BLaER1 treated with 17β-estradiol and CSF1 and Interleukin-3, amounts not matched to agents 10 nM and 100 nM (cell line): ENCODE measurements at regions not wholly inside any gene's neighbourhood (a gene's known extent, or its start where the extent isn't known, plus 50 kb on each side); places are given as distances from the start of the nearest gene placed in this dataset.

Experiments
- H3K27ac ChIP-seq, 11 experiments: shearing (Covaris generic); formaldehyde crosslinking; 2 replicates each; pipeline ENCODE4 v1.8.1; 2022
- H3K27me3 ChIP-seq, 11 experiments: shearing (Covaris generic); formaldehyde crosslinking; 2 replicates each; pipeline ENCODE4 v1.8.1; 2022
- H3K36me3 ChIP-seq, 11 experiments: shearing (Covaris generic); formaldehyde crosslinking; 2 replicates each; pipeline ENCODE4 v1.8.1; 2022
- H3K4me1 ChIP-seq, 10 experiments: shearing (Covaris generic); formaldehyde crosslinking; 2 replicates each; pipeline ENCODE4 v1.8.1; 2022
- H3K4me2 ChIP-seq, 11 experiments: shearing (Covaris generic); formaldehyde crosslinking; 2 replicates each; pipeline ENCODE4 v1.8.1; 2022
- H3K4me3 ChIP-seq, 10 experiments: shearing (Covaris generic); formaldehyde crosslinking; 2 replicates each; pipeline ENCODE4 v1.8.1; 2022
- H3K9ac ChIP-seq, 11 experiments: shearing (Covaris generic); formaldehyde crosslinking; 2 replicates each; pipeline ENCODE4 v1.8.1; 2022
- H3K9me3 ChIP-seq, 11 experiments: shearing (Covaris generic); formaldehyde crosslinking; replicated peaks in 1 of 11; 2 replicates each; pipeline ENCODE4 v1.8.1; 2022
- H4K20me1 ChIP-seq, 11 experiments: shearing (Covaris generic); formaldehyde crosslinking; 2 replicates each; pipeline ENCODE4 v1.8.1; 2022
- Cebpa-rat ChIP-seq, 11 experiments: shearing (Covaris generic); IDR thresholded peaks; 2 replicates each; pipeline ENCODE4 v1.8.1; 2022

DNA sequence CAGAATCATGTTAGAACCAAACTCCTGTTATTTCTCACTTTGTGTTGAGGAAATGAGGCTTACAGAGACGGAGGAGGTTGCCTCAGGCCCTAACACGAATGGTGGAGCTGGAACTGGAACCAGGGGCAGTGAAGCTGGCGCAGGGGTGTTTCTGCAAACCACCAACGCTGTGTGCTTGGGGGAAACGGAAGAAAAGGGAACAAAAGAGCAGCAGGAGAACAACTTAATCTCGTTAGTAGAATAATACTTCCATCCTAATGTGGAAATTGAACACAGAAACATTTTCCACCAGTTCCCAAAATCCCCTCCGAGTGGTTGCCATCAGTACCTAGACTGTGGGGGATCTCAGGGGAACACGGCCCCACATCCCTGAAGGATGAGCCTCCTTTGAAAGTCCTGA is 103.4 kb upstream of the FRMD1 start:
- Histone ChIP-seq H3K4me1 (peaks cover 46 to 80% (median 72%) of the 10 kb centered on the region in 10 experiments), H3K27me3 (peaks cover 0 to 45% (median 0%) of the 10 kb centered on the region in 11 experiments; a peak in 7 of 22 replicates), H3K36me3 (peaks cover 0 to 16% (median 0%) of the 10 kb centered on the region in 11 experiments; a peak in 2 of 22 replicates), H3K4me3 (no peak overlapping the region), H3K4me2 (peak overlapping the region; percentile 78 to 96 (median 87)), H3K9me3 (peaks cover 11 to 23% (median 14%) of the 10 kb centered on the region in 11 experiments; a peak in 20 of 22 replicates), H3K27ac (peak overlapping the region in 9 of 11 experiments; percentile 48 to 75 (median 65); a peak in 14 of 22 replicates), H3K9ac (peak overlapping the region in 5 of 11 experiments; percentile 17 to 80 (median 61); a peak in 8 of 22 replicates), H4K20me1 (no peaks in the 10 kb centered on the region)
- TF ChIP-seq Cebpa-rat (IDR thresholded peaks at IDR 0.05), result no peak

DNA sequence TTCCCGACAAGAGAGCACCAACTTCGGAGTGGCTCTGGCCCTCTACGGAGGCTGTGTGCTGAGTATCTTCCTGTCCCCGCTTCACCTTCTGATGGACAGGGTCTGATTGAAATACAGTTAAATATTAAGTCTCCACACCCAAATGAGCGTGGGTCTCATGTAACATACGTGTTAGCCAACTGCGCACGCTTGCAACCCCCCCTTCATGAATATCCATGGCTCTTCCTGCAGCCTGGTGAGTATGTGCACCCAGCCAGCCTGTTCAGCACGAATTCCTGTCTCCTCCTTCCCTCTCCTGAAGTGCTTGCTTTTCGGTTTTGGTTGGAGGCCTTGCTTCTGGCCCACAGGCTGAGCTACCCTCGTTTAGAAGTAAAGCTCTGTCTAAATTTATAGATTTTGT is 102.9 kb upstream of the FRMD1 start:
- TF ChIP-seq Cebpa-rat (IDR thresholded peaks at IDR 0.05), result no peak
- Histone ChIP-seq H3K9ac (peak overlapping the region in 4 of 11 experiments; percentile 17 to 80 (median 77); a peak in 8 of 22 replicates), H3K4me1 (peaks cover 46 to 76% (median 71%) of the 10 kb centered on the region in 10 experiments)

DNA sequence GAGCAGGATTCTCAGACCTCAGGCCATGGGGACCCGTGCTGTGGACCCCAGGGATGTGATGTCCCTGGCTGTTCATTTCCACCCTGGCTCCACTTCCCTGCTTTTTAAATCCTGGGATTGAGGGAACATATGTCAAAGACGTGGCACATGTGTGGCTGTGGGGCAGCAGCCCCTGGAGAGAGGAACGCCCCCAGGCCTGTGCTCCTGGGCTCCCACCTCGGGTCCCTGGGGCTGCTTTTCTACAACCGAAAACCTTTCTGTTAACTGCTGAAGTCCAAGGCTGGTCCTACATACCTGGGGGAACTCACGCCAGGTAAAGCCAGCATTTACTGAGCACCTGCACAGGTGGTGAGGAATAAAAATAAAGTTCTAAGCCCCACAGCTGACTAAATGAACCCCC is 102.3 kb upstream of the FRMD1 start:
- H4K20me1 ChIP-seq, result no peaks in the 10 kb centered on the region
- TF ChIP-seq Cebpa-rat (IDR thresholded peaks at IDR 0.05), result no peak
- H3K4me1 ChIP-seq, result peaks cover 46 to 76% (median 71%) of the 10 kb centered on the region in 10 experiments
- H3K27ac ChIP-seq, result peak overlapping the region in 7 of 11 experiments; percentile 1 to 75 (median 57); a peak in 8 of 22 replicates
- H3K9me3 ChIP-seq, result peaks cover under 1 to 14% (median 5%) of the 10 kb centered on the region in 11 experiments; a peak in 19 of 22 replicates
- peak overlapping the region in 5 of 11 experiments; percentile 61 to 80 (median 75); a peak in 8 of 22 replicates for H3K9ac ChIP-seq
- peaks cover 0 to 45% (median 0%) of the 10 kb centered on the region in 11 experiments; a peak in 7 of 22 replicates for H3K27me3 ChIP-seq
- peak overlapping the region; percentile 78 to 96 (median 87); a peak in 21 of 22 replicates for H3K4me2 ChIP-seq
- peaks cover 0 to 10% (median 0%) of the 10 kb centered on the region in 11 experiments; a peak in 1 of 22 replicates for H3K36me3 ChIP-seq
- peak overlapping the region in 2 of 10 experiments; percentile 5 to 63; a peak in 3 of 20 replicates for H3K4me3 ChIP-seq

More for the DNA sequence above, 102.9 kb upstream of the FRMD1 start:
- Histone ChIP-seq H3K4me2 (peak overlapping the region; percentile 78 to 96 (median 87)), H3K27ac (peak overlapping the region in 8 of 11 experiments; percentile 48 to 75 (median 67); a peak in 13 of 22 replicates), H3K9me3 (peaks cover 6 to 20% (median 11%) of the 10 kb centered on the region in 11 experiments; a peak in 20 of 22 replicates), H3K36me3 (peaks cover 0 to 16% (median 0%) of the 10 kb centered on the region in 11 experiments; a peak in 2 of 22 replicates), H3K27me3 (peaks cover 0 to 45% (median 0%) of the 10 kb centered on the region in 11 experiments; a peak in 7 of 22 replicates), H3K4me3 (no peak overlapping the region; a peak in 1 of 20 replicates), H4K20me1 (no peaks in the 10 kb centered on the region)

DNA sequence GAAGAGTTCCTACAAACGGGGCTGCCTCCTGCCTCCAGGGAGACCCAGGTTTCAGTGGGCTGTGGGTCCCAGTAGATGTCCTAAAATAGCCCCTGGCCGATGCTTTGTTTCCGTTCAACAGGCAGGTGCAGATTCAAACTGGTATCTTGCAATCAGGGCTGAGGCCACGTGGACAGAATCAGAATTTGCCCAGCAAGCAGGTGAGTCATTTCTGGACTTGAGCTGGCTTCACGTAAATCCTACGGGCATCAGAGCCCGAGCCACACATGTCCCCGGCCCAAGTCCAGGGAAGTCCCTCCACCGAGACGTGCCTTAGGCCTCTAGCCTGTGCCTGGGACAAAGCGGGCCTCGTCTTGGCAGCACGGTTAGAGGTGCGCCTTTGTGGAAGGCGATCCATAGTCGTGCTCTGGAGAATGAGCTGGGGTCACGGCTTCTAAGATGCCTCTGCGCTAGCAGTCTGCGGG is 101.6 kb upstream of the FRMD1 start:
- Histone ChIP-seq H3K4me2 (peak overlapping the region; percentile 23 to 96 (median 87); a peak in 20 of 22 replicates), H3K27ac (peak overlapping the region in 4 of 11 experiments; percentile 57 to 75 (median 70); a peak in 8 of 22 replicates), H3K36me3 (0 out of 22 replicates have a peak, but pooled peaks cover 0 to 3% (median 0%) of the 10 kb centered on the region in 11 experiments), H3K9me3 (peaks cover 0 to 7% (median 0%) of the 10 kb centered on the region in 11 experiments; a peak in 9 of 22 replicates), H4K20me1 (no peaks in the 10 kb centered on the region), H3K4me3 (peak overlapping the region in 4 of 10 experiments; percentile 44 to 63 (median 57); a peak in 6 of 20 replicates), H3K27me3 (peaks cover 0 to 45% (median 0%) of the 10 kb centered on the region in 11 experiments; a peak in 7 of 22 replicates), H3K4me1 (peaks cover 46 to 76% (median 71%) of the 10 kb centered on the region in 10 experiments), H3K9ac (peak overlapping the region in 7 of 11 experiments; percentile 0 to 80 (median 72); a peak in 10 of 22 replicates)
- no peak for TF ChIP-seq Cebpa-rat (IDR thresholded peaks at IDR 0.05)

DNA sequence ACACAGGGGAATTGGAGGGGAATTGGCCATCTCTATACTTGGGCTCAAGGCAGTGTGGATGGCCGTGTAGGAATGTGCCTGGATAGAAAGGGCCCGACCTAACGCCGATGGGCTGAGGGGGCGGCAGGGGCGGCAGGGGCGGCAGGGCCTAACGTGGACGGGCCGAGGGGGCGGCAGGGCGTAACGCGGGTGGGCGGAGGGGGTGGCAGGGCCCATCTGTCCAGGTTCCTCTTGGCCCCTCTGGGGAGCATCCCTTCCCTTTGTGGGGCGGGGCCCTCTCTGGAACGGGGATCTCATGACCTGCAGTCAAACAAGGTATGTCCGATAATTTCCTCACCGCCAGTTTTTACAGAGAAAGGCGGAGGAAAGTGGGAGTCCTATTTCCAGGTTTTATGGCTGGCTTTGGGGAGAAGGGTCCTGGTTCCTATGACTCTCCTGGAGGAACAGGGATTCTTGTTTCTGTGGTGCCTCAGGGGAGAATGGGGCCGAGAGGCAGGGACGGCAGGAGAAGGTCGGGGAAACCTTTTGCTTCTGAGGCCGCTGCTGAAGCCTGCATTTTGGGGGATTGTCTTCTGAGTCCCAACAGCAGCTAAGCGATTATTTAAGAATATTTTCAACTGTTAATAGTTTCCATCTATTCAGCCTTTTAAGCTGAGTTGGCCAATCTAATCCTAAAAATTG is 100.8 kb upstream of the FRMD1 start:
- Histone ChIP-seq H4K20me1 (no peaks in the 10 kb centered on the region), H3K4me3 (peak overlapping the region in 7 of 10 experiments; percentile 42 to 63 (median 56); a peak in 14 of 20 replicates), H3K4me1 (peaks cover 46 to 76% (median 71%) of the 10 kb centered on the region in 10 experiments), H3K9me3 (peaks cover 0 to 4% (median 0%) of the 10 kb centered on the region in 11 experiments; a peak in 2 of 22 replicates), H3K36me3 (no peaks in the 10 kb centered on the region), H3K9ac (peak overlapping the region in 8 of 11 experiments; percentile 51 to 80 (median 68); a peak in 16 of 22 replicates), H3K27me3 (peaks cover 0 to 45% (median 0%) of the 10 kb centered on the region in 11 experiments; a peak in 7 of 22 replicates), H3K4me2 (peak overlapping the region; percentile 61 to 96 (median 87)), H3K27ac (peak overlapping the region in 8 of 11 experiments; percentile 51 to 76 (median 65); a peak in 14 of 22 replicates)
- no peak for TF ChIP-seq Cebpa-rat (IDR thresholded peaks at IDR 0.05)

DNA sequence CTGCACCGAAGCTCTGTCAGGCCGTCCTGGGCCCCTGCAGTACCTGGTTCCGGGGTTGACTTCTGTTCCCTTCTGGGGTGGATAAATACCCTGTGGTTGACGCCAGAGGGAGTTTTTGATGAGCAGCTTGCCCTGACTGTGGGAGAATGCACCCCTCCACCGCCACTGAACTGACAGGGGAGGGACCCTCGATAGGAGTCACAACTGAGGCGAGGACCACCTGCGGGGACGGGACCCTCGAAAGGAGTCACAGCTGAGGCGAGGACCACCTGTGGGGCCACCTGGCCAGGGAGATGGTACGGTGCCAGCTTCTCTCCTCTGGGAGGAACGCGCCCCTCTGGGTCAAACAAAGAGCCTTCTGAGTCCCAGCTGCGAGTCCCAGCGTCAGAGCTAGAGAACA is 100.1 kb upstream of the FRMD1 start:
- Histone ChIP-seq H3K4me1 (peaks cover 52 to 77% (median 73%) of the 10 kb centered on the region in 10 experiments), H3K9ac (peak overlapping the region in 8 of 11 experiments; percentile 51 to 80 (median 68); a peak in 16 of 22 replicates), H3K36me3 (no peaks in the 10 kb centered on the region), H3K4me2 (peak overlapping the region; percentile 61 to 96 (median 87)), H3K9me3 (no peaks in the 10 kb centered on the region), H4K20me1 (no peaks in the 10 kb centered on the region), H3K27me3 (peaks cover 0 to 45% (median 0%) of the 10 kb centered on the region in 11 experiments; a peak in 7 of 22 replicates), H3K27ac (peak overlapping the region in 8 of 11 experiments; percentile 51 to 76 (median 65); a peak in 16 of 22 replicates), H3K4me3 (peak overlapping the region in 8 of 10 experiments; percentile 27 to 63 (median 52); a peak in 15 of 20 replicates)
- no peak for TF ChIP-seq Cebpa-rat (IDR thresholded peaks at IDR 0.05)

DNA sequence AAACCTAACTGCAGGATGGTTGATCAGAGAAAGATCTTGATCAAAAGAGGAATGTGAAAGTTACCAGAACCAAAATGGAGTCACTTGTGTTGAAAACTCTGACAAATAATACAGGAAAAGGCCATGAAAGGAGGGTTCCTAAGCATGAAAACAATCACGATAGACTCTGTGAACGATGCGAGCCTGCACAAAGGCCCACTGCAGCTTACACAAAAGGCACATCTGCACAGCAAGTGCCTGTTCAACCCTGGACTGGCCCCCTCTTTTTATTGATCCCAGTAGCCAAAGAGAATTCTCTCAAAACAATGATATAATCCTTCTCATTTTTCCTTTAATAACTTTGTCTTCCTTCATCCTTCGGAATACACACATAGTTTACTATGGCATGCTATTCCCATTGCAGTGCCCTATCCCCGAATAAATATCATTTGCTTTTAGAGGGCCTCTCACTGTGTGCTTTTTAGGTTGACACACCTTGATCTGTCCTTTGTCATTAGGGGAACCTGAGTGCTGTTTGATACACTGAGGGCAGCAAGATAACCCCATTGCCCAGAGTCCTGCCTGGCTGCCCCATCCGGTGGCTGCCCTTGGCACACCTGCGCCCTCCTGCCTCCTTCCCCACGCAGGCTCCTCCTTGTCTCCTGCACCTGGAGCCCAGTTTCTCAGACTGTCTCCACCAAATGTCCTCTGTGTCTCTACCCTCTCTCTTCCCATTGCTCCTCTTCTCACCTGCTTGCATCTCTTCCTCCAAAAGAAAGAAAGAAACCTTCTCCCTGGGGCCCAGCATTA is 98.3 kb upstream of the FRMD1 start:
- TF ChIP-seq Cebpa-rat (IDR thresholded peaks at IDR 0.05), result no peak
- H4K20me1 ChIP-seq, result no peaks in the 10 kb centered on the region
- peaks cover 0 to 44% (median 0%) of the 10 kb centered on the region in 11 experiments; a peak in 7 of 22 replicates for H3K27me3 ChIP-seq
- peaks cover 36 to 64% (median 56%) of the 10 kb centered on the region in 10 experiments for H3K4me1 ChIP-seq
- H3K4me3 ChIP-seq, result no peak overlapping the region
- H3K4me2 ChIP-seq, result peak overlapping the region in 8 of 11 experiments; percentile 81 to 96 (median 93); a peak in 12 of 22 replicates
- H3K27ac ChIP-seq, result no peak overlapping the region
- H3K9me3 ChIP-seq, result no peaks in the 10 kb centered on the region
- no peak overlapping the region for H3K9ac ChIP-seq
- H3K36me3 ChIP-seq, result no peaks in the 10 kb centered on the region
